ENCODE measurements at regions not wholly inside any gene's neighbourhood (a gene's known extent, or its start where the extent isn't known, plus 50 kb on each side); places are given as distances from the start of the nearest gene placed in this dataset.

DNA sequence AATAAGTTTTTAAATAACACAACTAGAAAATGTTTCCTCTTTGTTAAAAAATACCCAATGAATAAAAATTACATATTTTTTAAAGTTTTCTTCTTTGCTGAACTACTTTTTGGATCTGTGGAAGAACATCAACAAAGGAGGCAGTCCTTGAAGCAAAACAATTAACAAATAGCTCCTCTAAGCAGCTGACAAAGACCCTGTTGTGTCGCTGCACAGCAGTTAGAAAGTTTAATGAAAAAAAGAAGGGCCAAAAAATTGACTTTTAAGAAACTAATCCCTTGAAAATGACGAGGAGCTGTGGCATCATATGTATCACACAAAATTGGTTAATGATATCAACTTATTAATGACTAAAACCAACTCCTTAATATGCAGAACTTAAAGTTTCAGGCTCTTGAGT, 72.1 kb downstream of the SLITRK1 start:
- no peaks in the 10 kb centered on the region for H3K27me3 ChIP-seq (ENCODE audit: control insufficient read depth, insufficient read depth, low read length)
- H4K91ac ChIP-seq (ENCODE audit: insufficient read depth, low read depth, low read length): no peak overlapping the region
- H3K79me1 ChIP-seq (ENCODE audit: low read depth in 1 of 2, low read length in 2 of 2): no peaks in the 10 kb centered on the region
- dilution Hi-C loops (cut with HindIII; ENCODE audit: low sequenced_read_pairs, unreplicated experiment) (no loop called here), intact Hi-C loops (cut with micrococcal nuclease) (no loop called here), in situ Hi-C loops (cut with MboI; ENCODE audit: low sequenced_read_pairs) (no loop called here)
- no peak overlapping the region for H3K9ac ChIP-seq (ENCODE audit: low read depth, low read length)
- H4K5ac ChIP-seq (ENCODE audit: low read depth, low read length): no peak overlapping the region
- no peak overlapping the region for H2BK120ac ChIP-seq (ENCODE audit: low read depth, low read length)
- H3K14ac ChIP-seq (replicated peaks; ENCODE audit: low read depth, low read length): no peak overlapping the region
- H3K18ac ChIP-seq (ENCODE audit: low read depth, low read length): no peak overlapping the region
- WGBS, 2 experiments (ENCODE audit: extremely low coverage in 2 of 2, insufficient read length in 1 of 2): no CpG with 5 or more reads among the region's 2 CpGs
- POLR2A ChIA-PET (ENCODE audit: unreplicated experiment): no interaction called here
- no peak overlapping the region for H2AK9ac ChIP-seq (replicated peaks; ENCODE audit: low read depth, low read length, poor library complexity)
- 0 out of 2 replicates have a peak, but pooled peaks cover 2% of the 10 kb centered on the region for H3K9me3 ChIP-seq (ENCODE audit: control insufficient read depth, insufficient read depth, low read length)
- no peak overlapping the region for H2AFZ ChIP-seq (replicated peaks; ENCODE audit: low read length, poor library complexity)
- H4K8ac ChIP-seq (ENCODE audit: low read depth in 2 of 2, low read length in 2 of 2): no peak overlapping the region
- ATAC-seq (ENCODE audit: low read depth): no peak
- H2AK5ac ChIP-seq (ENCODE audit: low read depth, low read length): no peak overlapping the region
- H3K4me2 ChIP-seq (ENCODE audit: low read depth, low read length): no peak overlapping the region
- CTCF ChIA-PET: no interaction called here
- no peak overlapping the region for H3K23ac ChIP-seq (ENCODE audit: low read depth, low read length)
- H3K36me3 ChIP-seq (ENCODE audit: control insufficient read depth, insufficient read depth, low read length): no peaks in the 10 kb centered on the region
- no peaks in the 10 kb centered on the region for H3K4me1 ChIP-seq (ENCODE audit: control insufficient read depth, insufficient read depth, low read length)
- no peaks in the 10 kb centered on the region for H3K9me1 ChIP-seq (ENCODE audit: insufficient read depth, low read length)
- no peak for DNase-seq
- H3K27ac ChIP-seq (ENCODE audit: insufficient read depth, low read length): no peak overlapping the region
- no peak overlapping the region for H3K4me3 ChIP-seq (ENCODE audit: insufficient read depth, low read depth, low read length)
- H2BK15ac ChIP-seq (ENCODE audit: low read depth, low read length): no peak overlapping the region
- no peak overlapping the region for H3K56ac ChIP-seq (ENCODE audit: extremely low read depth, insufficient read depth, low read length)
- no peak overlapping the region for H3K4ac ChIP-seq (ENCODE audit: low read depth, low read length)
- no peaks in the 10 kb centered on the region for H4K20me1 ChIP-seq (ENCODE audit: insufficient read depth, low read length)
- H2BK5ac ChIP-seq (ENCODE audit: low read depth, low read length, poor library complexity, severe bottlenecking): no peak overlapping the region
- no peak overlapping the region for H2BK20ac ChIP-seq (ENCODE audit: low read depth, low read length)
- TF ChIP-seq, protein P1, sequence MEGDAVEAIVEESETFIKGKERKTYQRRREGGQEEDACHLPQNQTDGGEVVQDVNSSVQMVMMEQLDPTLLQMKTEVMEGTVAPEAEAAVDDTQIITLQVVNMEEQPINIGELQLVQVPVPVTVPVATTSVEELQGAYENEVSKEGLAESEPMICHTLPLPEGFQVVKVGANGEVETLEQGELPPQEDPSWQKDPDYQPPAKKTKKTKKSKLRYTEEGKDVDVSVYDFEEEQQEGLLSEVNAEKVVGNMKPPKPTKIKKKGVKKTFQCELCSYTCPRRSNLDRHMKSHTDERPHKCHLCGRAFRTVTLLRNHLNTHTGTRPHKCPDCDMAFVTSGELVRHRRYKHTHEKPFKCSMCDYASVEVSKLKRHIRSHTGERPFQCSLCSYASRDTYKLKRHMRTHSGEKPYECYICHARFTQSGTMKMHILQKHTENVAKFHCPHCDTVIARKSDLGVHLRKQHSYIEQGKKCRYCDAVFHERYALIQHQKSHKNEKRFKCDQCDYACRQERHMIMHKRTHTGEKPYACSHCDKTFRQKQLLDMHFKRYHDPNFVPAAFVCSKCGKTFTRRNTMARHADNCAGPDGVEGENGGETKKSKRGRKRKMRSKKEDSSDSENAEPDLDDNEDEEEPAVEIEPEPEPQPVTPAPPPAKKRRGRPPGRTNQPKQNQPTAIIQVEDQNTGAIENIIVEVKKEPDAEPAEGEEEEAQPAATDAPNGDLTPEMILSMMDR (conservative IDR thresholded peaks at IDR 0.05; ENCODE audit: low read depth, low read length): no peak
- TF ChIP-seq, protein P2, sequence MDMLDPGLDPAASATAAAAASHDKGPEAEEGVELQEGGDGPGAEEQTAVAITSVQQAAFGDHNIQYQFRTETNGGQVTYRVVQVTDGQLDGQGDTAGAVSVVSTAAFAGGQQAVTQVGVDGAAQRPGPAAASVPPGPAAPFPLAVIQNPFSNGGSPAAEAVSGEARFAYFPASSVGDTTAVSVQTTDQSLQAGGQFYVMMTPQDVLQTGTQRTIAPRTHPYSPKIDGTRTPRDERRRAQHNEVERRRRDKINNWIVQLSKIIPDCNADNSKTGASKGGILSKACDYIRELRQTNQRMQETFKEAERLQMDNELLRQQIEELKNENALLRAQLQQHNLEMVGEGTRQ (IDR thresholded peaks at IDR 0.05; ENCODE audit: low read depth, low read length): no peak
- TF ChIP-seq RAD21 (IDR thresholded peaks at IDR 0.05; ENCODE audit: low read length): no peak
- no peak for TF ChIP-seq SMC3 (IDR thresholded peaks at IDR 0.05; ENCODE audit: low read depth, low read length)
- no peak for TF ChIP-seq CHD1 (IDR thresholded peaks at IDR 0.05; ENCODE audit: low read depth, low read length)
- TF ChIP-seq MXI1 (IDR thresholded peaks at IDR 0.05; ENCODE audit: borderline replicate concordance, low read depth, low read length): no peak
- TF ChIP-seq MAZ (IDR thresholded peaks at IDR 0.05; ENCODE audit: borderline replicate concordance, low read depth, low read length): no peak
- TF ChIP-seq RCOR1 (IDR thresholded peaks at IDR 0.05; ENCODE audit: insufficient replicate concordance, low read length): no peak
- TF ChIP-seq, protein P3, sequence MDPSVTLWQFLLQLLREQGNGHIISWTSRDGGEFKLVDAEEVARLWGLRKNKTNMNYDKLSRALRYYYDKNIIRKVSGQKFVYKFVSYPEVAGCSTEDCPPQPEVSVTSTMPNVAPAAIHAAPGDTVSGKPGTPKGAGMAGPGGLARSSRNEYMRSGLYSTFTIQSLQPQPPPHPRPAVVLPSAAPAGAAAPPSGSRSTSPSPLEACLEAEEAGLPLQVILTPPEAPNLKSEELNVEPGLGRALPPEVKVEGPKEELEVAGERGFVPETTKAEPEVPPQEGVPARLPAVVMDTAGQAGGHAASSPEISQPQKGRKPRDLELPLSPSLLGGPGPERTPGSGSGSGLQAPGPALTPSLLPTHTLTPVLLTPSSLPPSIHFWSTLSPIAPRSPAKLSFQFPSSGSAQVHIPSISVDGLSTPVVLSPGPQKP (IDR thresholded peaks at IDR 0.05; ENCODE audit: borderline replicate concordance, low read depth, low read length): no peak
- no peak for TF ChIP-seq FOS (IDR thresholded peaks at IDR 0.05; ENCODE audit: low read depth, low read length)
- TF ChIP-seq NFE2L2 (IDR thresholded peaks at IDR 0.05; ENCODE audit: low read depth, low read length): no peak
- TF ChIP-seq CEBPB (IDR thresholded peaks at IDR 0.05; ENCODE audit: low read depth, low read length): no peak
- TF ChIP-seq POLR2A (IDR thresholded peaks at IDR 0.05; ENCODE audit: low read depth, low read length): no peak
- no peak for TF ChIP-seq BHLHE40 (IDR thresholded peaks at IDR 0.05; ENCODE audit: low read depth, low read length)
- no peak for TF ChIP-seq RFX5 (IDR thresholded peaks at IDR 0.05; ENCODE audit: low read depth, low read length)
- no peak for TF ChIP-seq MAFK (IDR thresholded peaks at IDR 0.05; ENCODE audit: low read depth, low read length)
- no TSS peak for BruUV-seq (replicated peaks)

Measured in IMR-90 (cell line).